HG03159 (cell line): ENCODE measurements at regions not wholly inside any gene's neighbourhood (a gene's known extent, or its start where the extent isn't known, plus 50 kb on each side); places are given as distances from the start of the nearest gene placed in this dataset.
"Not testable (repeated sequence)": the region's sequence is repeated elsewhere in the genome, so short reads cannot be mapped to it uniquely, and the experiment has no call there.

Source experiments
- ATAC-seq: cut with Tn5 transposase; IDR thresholded peaks from one replicate; pipeline ENCODE4 v1.9.1; 2021; ENCODE audit warnings: mild to moderate bottlenecking, moderate library complexity; ENCODE audit not compliant: unreplicated experiment

GRCh38 chr4:158397781-158398180 is 123.9 kb upstream of the RXFP1 start:
- no peak for ATAC-seq

- not testable (repeated sequence) for ATAC-seq
These were observed 113.7 kb upstream of the RXFP1 start for GRCh38 chr4:158407961-158408360.

GRCh38 chr4:158410272-158410671 is 111.4 kb upstream of the RXFP1 start:
- ATAC-seq = no peak

- no peak for ATAC-seq
These were observed 110.4 kb upstream of the RXFP1 start for GRCh38 chr4:158411269-158411668.

- ATAC-seq = not testable (repeated sequence)
These were observed 103.0 kb upstream of the RXFP1 start for GRCh38 chr4:158418679-158419078.

GRCh38 chr4:158420782-158421181 is 100.9 kb upstream of the RXFP1 start:
- ATAC-seq = no peak

GRCh38 chr4:158422546-158422945 is 99.1 kb upstream of the RXFP1 start:
- ATAC-seq = no peak

- no peak for ATAC-seq
These were observed 93.4 kb upstream of the RXFP1 start for GRCh38 chr4:158428242-158428641.

GRCh38 chr4:158442736-158443135 is 78.9 kb upstream of the RXFP1 start:
- no peak for ATAC-seq

GRCh38 chr4:158443731-158444130 is 78.0 kb upstream of the RXFP1 start:
- no peak for ATAC-seq

GRCh38 chr4:158444621-158445020 is 77.1 kb upstream of the RXFP1 start:
- ATAC-seq = no peak

GRCh38 chr4:158446106-158446505 is 75.6 kb upstream of the RXFP1 start:
- ATAC-seq = no peak

GRCh38 chr4:158450741-158451140 is 70.9 kb upstream of the RXFP1 start:
- no peak for ATAC-seq

- ATAC-seq = not testable (repeated sequence)
These were observed 69.6 kb upstream of the RXFP1 start for GRCh38 chr4:158452116-158452515.

GRCh38 chr4:158458271-158458895 is 63.3 kb upstream of the RXFP1 start:
- ATAC-seq = no peak

GRCh38 chr4:158459085-158459820 is 62.4 kb upstream of the RXFP1 start:
- no peak for ATAC-seq

GRCh38 chr4:158461336-158461735 is 60.3 kb upstream of the RXFP1 start:
- no peak for ATAC-seq

GRCh38 chr4:158462611-158463010 is 59.1 kb upstream of the RXFP1 start:
- ATAC-seq = no peak
